Testis (tissue), 2 donors: ENCODE measurements at regions not wholly inside any gene's neighbourhood (a gene's known extent, or its start where the extent isn't known, plus 50 kb on each side); places are given as distances from the start of the nearest gene placed in this dataset.
"Not testable (repeated sequence)": the region's sequence is repeated elsewhere in the genome, so short reads cannot be mapped to it uniquely, and the experiment has no call there.

ENCODE experiments used
- CTCF ChIP-seq, 3 experiments: fragments of 450-650 bp in 2 of 3; fragments of 200-600 bp in 1 of 3; sonication (generic) in 1 of 3; IDR thresholded peaks; one replicate each; pipeline ENCODE4 v1.5.1; 2016 to 2019; ENCODE audit warnings: antibody characterized with exemption in 3 of 3, mild to moderate bottlenecking in 2 of 3, moderate library complexity in 1 of 3
- POLR2A ChIP-seq: fragments of 450-650 bp; IDR thresholded peaks from one replicate; pipeline ENCODE4 v1.6.1; 2017; ENCODE audit warnings: antibody characterized with exemption, mild to moderate bottlenecking, moderate library complexity

GRCh38 chr11:3493152-3493551, 114.2 kb upstream of the ZNF195 start:
- TF ChIP-seq CTCF (IDR thresholded peaks at IDR 0.05); POLR2A: not testable (repeated sequence)
